ENCODE measurements at regions not wholly inside any gene's neighbourhood (a gene's known extent, or its start where the extent isn't known, plus 50 kb on each side); places are given as distances from the start of the nearest gene placed in this dataset.

- no peak overlapping the region for H3K4me3 ChIP-seq
- no peak overlapping the region for H3K9ac ChIP-seq (ENCODE audit: insufficient read length)
- no peak for TF ChIP-seq EZH2 (IDR thresholded peaks at IDR 0.05)
- TF ChIP-seq POLR2AphosphoS5 (IDR thresholded peaks at IDR 0.05; ENCODE audit: borderline replicate concordance, low read depth, low read length) = no peak
- TF ChIP-seq FOXP2 (optimal IDR thresholded peaks at IDR 0.05; ENCODE audit: control extremely low read depth, extremely low read length, insufficient read depth) = no peak
- no peak for DNase-seq (ENCODE audit: low read depth, low spot score)
- no peaks in the 10 kb centered on the region for H3K9me3 ChIP-seq (ENCODE audit: low read depth, low read length)
- no peaks in the 10 kb centered on the region for H3K36me3 ChIP-seq (ENCODE audit: insufficient read depth, low read length)
- H3K27ac ChIP-seq = no peak overlapping the region
Observed at GRCh38 chr5:52375969-52376368, 411.7 kb upstream of the ITGA1 start.

DNA sequence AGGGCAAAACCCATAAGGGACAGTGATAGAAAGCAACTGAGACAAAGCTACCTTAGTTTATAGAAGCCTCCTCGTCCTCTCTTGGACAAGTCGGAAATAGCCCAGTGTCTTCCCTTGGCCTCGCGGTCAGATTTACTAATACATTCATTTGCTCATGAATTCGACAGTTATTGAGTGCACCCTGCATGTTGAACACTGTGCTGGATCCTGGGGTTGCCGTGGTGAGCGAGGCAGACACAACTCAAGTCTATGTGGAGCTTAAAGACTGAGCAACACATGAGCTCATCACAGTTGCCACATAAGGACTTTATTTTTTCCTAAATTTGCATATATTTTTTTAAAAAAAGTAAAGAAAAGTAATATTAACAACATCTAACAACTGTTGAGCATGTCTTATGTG, 411.1 kb upstream of the ITGA1 start:
- no peaks in the 10 kb centered on the region for H3K9me3 ChIP-seq (ENCODE audit: low read depth, low read length)
- no peak overlapping the region for H3K27ac ChIP-seq
- DNase-seq (ENCODE audit: low read depth, low spot score) = no peak
- no peak overlapping the region for H3K9ac ChIP-seq (ENCODE audit: insufficient read length)
- H3K4me3 ChIP-seq = no peak overlapping the region
- no peak for TF ChIP-seq EZH2 (IDR thresholded peaks at IDR 0.05)
- TF ChIP-seq FOXP2 (optimal IDR thresholded peaks at IDR 0.05; ENCODE audit: control extremely low read depth, extremely low read length, insufficient read depth) = no peak
- TF ChIP-seq POLR2AphosphoS5 (IDR thresholded peaks at IDR 0.05; ENCODE audit: borderline replicate concordance, low read depth, low read length) = no peak
- H3K36me3 ChIP-seq (ENCODE audit: insufficient read depth, low read length) = no peaks in the 10 kb centered on the region

DNA sequence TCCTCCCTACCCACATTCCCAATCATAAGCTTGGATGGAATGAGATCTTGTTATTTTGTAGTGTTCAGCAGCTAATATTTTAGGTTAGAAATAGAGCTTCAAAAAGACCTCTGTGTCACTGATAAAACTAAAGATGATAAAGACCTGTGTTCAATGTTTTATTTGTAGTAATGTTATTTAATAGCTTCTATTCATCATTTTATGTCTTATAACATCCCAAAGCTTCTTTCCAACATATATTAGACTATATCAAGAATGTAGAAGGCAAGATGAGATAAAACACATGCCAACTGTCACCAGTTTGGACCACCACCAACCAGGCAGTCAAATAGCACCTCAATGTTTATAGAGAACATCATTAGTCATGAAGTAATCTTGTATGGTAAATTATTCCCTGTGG, 409.5 kb upstream of the ITGA1 start:
- TF ChIP-seq FOXP2 (optimal IDR thresholded peaks at IDR 0.05; ENCODE audit: control extremely low read depth, extremely low read length, insufficient read depth) (no peak), EZH2 (IDR thresholded peaks at IDR 0.05) (no peak), POLR2AphosphoS5 (IDR thresholded peaks at IDR 0.05; ENCODE audit: borderline replicate concordance, low read depth, low read length) (no peak)
- DNase-seq (ENCODE audit: low read depth, low spot score) = no peak
- H3K9me3 ChIP-seq (ENCODE audit: low read depth, low read length) = no peaks in the 10 kb centered on the region
- H3K27ac ChIP-seq = no peak overlapping the region
- no peaks in the 10 kb centered on the region for H3K36me3 ChIP-seq (ENCODE audit: insufficient read depth, low read length)
- H3K4me3 ChIP-seq = no peak overlapping the region
- H3K9ac ChIP-seq (ENCODE audit: insufficient read length) = no peak overlapping the region

DNA sequence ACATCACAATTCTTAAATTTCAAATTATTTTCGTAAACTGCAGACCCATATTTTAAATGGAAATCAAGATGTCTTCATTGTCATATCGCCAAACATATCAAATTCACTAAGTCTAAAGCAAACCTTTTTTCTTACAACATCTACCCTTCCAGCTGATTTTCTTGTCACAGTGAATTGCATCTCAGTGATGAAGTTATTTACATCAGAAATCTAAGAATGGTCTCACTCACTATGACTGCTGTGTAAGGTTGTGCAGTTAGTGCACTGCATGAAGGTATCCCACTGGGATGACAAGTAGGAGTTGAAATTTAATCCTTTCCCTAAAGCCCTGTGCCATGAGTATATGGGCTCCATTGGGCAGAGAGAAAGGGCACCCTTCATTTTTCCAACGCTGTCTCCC, 399.4 kb upstream of the ITGA1 start:
- DNase-seq (ENCODE audit: low read depth, low spot score) = no peak
- no peak overlapping the region for H3K27ac ChIP-seq
- H3K9ac ChIP-seq (ENCODE audit: insufficient read length) = no peak overlapping the region
- H3K36me3 ChIP-seq (ENCODE audit: insufficient read depth, low read length) = no peaks in the 10 kb centered on the region
- TF ChIP-seq EZH2 (IDR thresholded peaks at IDR 0.05) (no peak), POLR2AphosphoS5 (IDR thresholded peaks at IDR 0.05; ENCODE audit: borderline replicate concordance, low read depth, low read length) (no peak), FOXP2 (optimal IDR thresholded peaks at IDR 0.05; ENCODE audit: control extremely low read depth, extremely low read length, insufficient read depth) (no peak)
- no peaks in the 10 kb centered on the region for H3K9me3 ChIP-seq (ENCODE audit: low read depth, low read length)
- H3K4me3 ChIP-seq = no peak overlapping the region

DNA sequence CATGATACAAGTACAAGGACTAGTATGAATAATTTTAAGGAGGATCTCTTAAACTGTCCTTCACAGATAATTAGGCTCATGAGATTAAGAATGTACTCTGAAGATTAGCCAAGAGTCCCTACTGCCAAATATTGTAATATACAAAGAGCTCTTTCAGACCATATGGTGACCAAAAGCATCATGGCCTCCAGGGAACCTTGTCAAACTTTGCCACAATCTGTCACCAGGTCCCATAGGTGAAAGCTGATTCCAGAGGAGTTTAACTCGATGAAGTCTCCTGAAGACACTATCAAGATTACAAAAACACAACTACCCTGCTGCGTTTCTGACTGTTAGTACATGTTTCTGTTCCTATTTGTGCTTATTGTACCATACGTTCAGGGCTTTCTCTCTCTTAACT, 395.4 kb upstream of the ITGA1 start:
- DNase-seq (ENCODE audit: low read depth, low spot score) = no peak
- no peak for TF ChIP-seq POLR2AphosphoS5 (IDR thresholded peaks at IDR 0.05; ENCODE audit: borderline replicate concordance, low read depth, low read length)
- TF ChIP-seq FOXP2 (optimal IDR thresholded peaks at IDR 0.05; ENCODE audit: control extremely low read depth, extremely low read length, insufficient read depth) = no peak
- TF ChIP-seq EZH2 (IDR thresholded peaks at IDR 0.05) = no peak

GRCh38 chr5:52409835-52410234, 377.9 kb upstream of the ITGA1 start:
- DNase-seq (ENCODE audit: low read depth, low spot score) = no peak
- no peak overlapping the region for H3K4me3 ChIP-seq
- no peak overlapping the region for H3K27ac ChIP-seq
- H3K36me3 ChIP-seq (ENCODE audit: insufficient read depth, low read length) = no peaks in the 10 kb centered on the region
- no peak overlapping the region for H3K9ac ChIP-seq (ENCODE audit: insufficient read length)
- TF ChIP-seq POLR2AphosphoS5 (IDR thresholded peaks at IDR 0.05; ENCODE audit: borderline replicate concordance, low read depth, low read length) = no peak
- TF ChIP-seq FOXP2 (optimal IDR thresholded peaks at IDR 0.05; ENCODE audit: control extremely low read depth, extremely low read length, insufficient read depth) = no peak
- no peaks in the 10 kb centered on the region; the same call in 1 of the 2 replicates for H3K9me3 ChIP-seq (ENCODE audit: low read depth, low read length)

More for the DNA sequence above, 395.4 kb upstream of the ITGA1 start:
- H3K9me3 ChIP-seq (ENCODE audit: low read depth, low read length) = no peaks in the 10 kb centered on the region
- H3K9ac ChIP-seq (ENCODE audit: insufficient read length) = no peak overlapping the region
- no peak overlapping the region for H3K4me3 ChIP-seq
- no peaks in the 10 kb centered on the region for H3K36me3 ChIP-seq (ENCODE audit: insufficient read depth, low read length)
- no peak overlapping the region for H3K27ac ChIP-seq

DNA sequence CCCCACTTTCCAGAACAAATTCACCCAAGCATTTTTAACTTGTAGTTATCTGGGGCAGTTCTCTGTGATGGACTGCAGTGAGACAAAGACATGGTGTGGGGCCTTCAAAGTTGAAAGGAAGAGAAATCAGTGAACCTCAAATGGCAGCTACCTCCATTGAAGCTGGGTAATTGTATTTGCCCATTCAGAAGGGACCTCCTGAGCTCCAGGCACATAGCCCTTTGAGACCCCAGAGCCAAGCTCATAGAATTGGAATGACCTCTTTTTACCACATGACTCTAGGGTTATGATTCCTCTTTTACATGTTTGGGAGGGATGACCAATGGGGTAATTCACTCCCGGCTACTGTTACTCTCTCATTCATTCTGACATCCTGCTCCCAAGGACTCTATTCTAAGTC, 368.4 kb upstream of the ITGA1 start:
- Histone ChIP-seq H3K4me3 (peak overlapping the region; percentile 26; the same call in 1 of the 2 replicates), H3K27ac (peak overlapping the region; percentile 51; the same call in 1 of the 2 replicates), H3K36me3 (ENCODE audit: insufficient read depth, low read length) (no peaks in the 10 kb centered on the region), H3K9me3 (ENCODE audit: low read depth, low read length) (no peaks in the 10 kb centered on the region), H3K9ac (ENCODE audit: insufficient read length) (no peak overlapping the region)
- no peak for DNase-seq (ENCODE audit: low read depth, low spot score)
- TF ChIP-seq FOXP2 (optimal IDR thresholded peaks at IDR 0.05; ENCODE audit: control extremely low read depth, extremely low read length, insufficient read depth) (no peak), POLR2AphosphoS5 (IDR thresholded peaks at IDR 0.05; ENCODE audit: borderline replicate concordance, low read depth, low read length) (no peak), EZH2 (IDR thresholded peaks at IDR 0.05) (no peak)

DNA sequence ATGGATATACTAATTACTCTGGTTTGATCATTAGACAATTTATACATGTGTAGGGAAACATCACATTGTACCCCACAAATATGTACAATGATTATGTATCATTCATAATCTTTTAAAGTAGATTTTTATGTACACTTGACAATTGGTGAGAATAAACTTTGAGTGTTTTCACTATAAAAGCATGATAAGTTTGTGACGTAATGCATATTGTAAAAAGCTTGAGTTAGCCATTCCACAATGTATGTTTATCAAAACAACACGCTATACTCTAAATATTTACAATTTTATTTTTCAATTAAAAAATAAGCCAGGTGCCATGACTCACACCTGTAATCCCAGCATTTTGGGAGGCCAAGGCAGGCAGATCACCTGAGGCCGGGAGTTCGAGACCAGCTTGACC, 360.1 kb upstream of the ITGA1 start:
- H3K27ac ChIP-seq = no peak overlapping the region
- no peak overlapping the region for H3K9ac ChIP-seq (ENCODE audit: insufficient read length)
- no peaks in the 10 kb centered on the region for H3K36me3 ChIP-seq (ENCODE audit: insufficient read depth, low read length)
- no peaks in the 10 kb centered on the region for H3K9me3 ChIP-seq (ENCODE audit: low read depth, low read length)
- H3K4me3 ChIP-seq = no peak overlapping the region
- no peak for DNase-seq (ENCODE audit: low read depth, low spot score)
- TF ChIP-seq FOXP2 (optimal IDR thresholded peaks at IDR 0.05; ENCODE audit: control extremely low read depth, extremely low read length, insufficient read depth) (no peak), EZH2 (IDR thresholded peaks at IDR 0.05) (no peak), POLR2AphosphoS5 (IDR thresholded peaks at IDR 0.05; ENCODE audit: borderline replicate concordance, low read depth, low read length) (no peak)

DNA sequence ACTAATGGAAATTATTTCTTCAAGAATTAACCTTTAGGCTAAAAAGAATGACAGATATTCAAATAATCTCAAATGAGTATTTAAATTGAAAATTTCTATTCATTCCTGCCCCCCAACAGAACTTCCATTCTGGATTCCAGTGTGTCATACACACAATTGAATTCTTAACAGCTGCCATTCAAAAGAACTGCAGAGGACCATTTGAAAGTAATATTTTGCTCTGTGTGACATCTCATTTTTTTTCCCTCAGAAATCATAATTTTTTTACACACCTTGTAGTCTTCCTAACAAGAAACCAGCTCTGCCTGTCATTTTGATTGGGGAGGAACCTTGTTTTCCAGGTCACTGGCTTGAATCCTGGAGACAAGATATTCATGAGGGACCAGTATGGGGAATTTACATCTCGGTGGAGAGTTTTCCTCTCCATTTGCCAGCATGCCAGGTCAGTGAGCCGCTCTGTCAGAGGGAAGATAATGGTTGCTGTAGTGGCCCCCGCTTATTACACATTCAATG, 358.7 kb upstream of the ITGA1 start:
- DNase-seq (ENCODE audit: low read depth, low spot score) = no peak

More for the DNA sequence above, 358.7 kb upstream of the ITGA1 start:
- H3K36me3 ChIP-seq (ENCODE audit: insufficient read depth, low read length) = no peaks in the 10 kb centered on the region
- no peaks in the 10 kb centered on the region for H3K9me3 ChIP-seq (ENCODE audit: low read depth, low read length)
- H3K4me3 ChIP-seq = no peak overlapping the region
- H3K27ac ChIP-seq = no peak overlapping the region
- TF ChIP-seq EZH2 (IDR thresholded peaks at IDR 0.05) (no peak), POLR2AphosphoS5 (IDR thresholded peaks at IDR 0.05; ENCODE audit: borderline replicate concordance, low read depth, low read length) (no peak), FOXP2 (optimal IDR thresholded peaks at IDR 0.05; ENCODE audit: control extremely low read depth, extremely low read length, insufficient read depth) (no peak)
- H3K9ac ChIP-seq (ENCODE audit: insufficient read length) = no peak overlapping the region

Measured in SK-N-MC (cell line).